ENCODE measurements at regions not wholly inside any gene's neighbourhood (a gene's known extent, or its start where the extent isn't known, plus 50 kb on each side); places are given as distances from the start of the nearest gene placed in this dataset.
"Not testable (repeated sequence)": the region's sequence is repeated elsewhere in the genome, so short reads cannot be mapped to it uniquely, and the experiment has no call there.

GRCh38 chr1:201730611-201731010 is 98.3 kb upstream of the IPO9 start:
- H3K27ac ChIP-seq (ENCODE audit: low read length): no peak overlapping the region
- no peak overlapping the region for H3K9ac ChIP-seq (ENCODE audit: low read length)
- H3K27me3 ChIP-seq (ENCODE audit: low read depth, low read length): peaks cover 22% of the 10 kb centered on the region
- no peaks in the 10 kb centered on the region for H3K9me3 ChIP-seq (ENCODE audit: insufficient read depth, low read length)
- no peaks in the 10 kb centered on the region for H3K36me3 ChIP-seq (replicated peaks; ENCODE audit: low read depth, low read length)
- H3K4me2 ChIP-seq (ENCODE audit: low read length): no peak overlapping the region
- H3K4me3 ChIP-seq (ENCODE audit: low read length): no peak overlapping the region
- no peaks in the 10 kb centered on the region for H4K20me1 ChIP-seq (ENCODE audit: insufficient read depth, low read length)
- H3K79me2 ChIP-seq (ENCODE audit: low read length): no peaks in the 10 kb centered on the region
- no peak for TF ChIP-seq EZH2phosphoT487 (IDR thresholded peaks at IDR 0.05; ENCODE audit: low read depth)
- no peak for TF ChIP-seq CTCF (IDR thresholded peaks at IDR 0.05; ENCODE audit: low read depth, low read length)
- no peaks in the 10 kb centered on the region for H3K4me1 ChIP-seq (ENCODE audit: low read length)
- no peak overlapping the region for H2AFZ ChIP-seq (ENCODE audit: low read depth, low read length)

- no peaks in the 10 kb centered on the region for H4K20me1 ChIP-seq (ENCODE audit: insufficient read depth, low read length)
- H3K36me3 ChIP-seq (replicated peaks; ENCODE audit: low read depth, low read length): no peaks in the 10 kb centered on the region
- H3K27me3 ChIP-seq (ENCODE audit: low read depth, low read length): peaks cover 22% of the 10 kb centered on the region
- H3K9ac ChIP-seq (ENCODE audit: low read length): no peak overlapping the region
- no peak overlapping the region for H3K27ac ChIP-seq (ENCODE audit: low read length)
- H3K4me3 ChIP-seq (ENCODE audit: low read length): no peak overlapping the region
- H2AFZ ChIP-seq (ENCODE audit: low read depth, low read length): no peak overlapping the region
- H3K79me2 ChIP-seq (ENCODE audit: low read length): no peaks in the 10 kb centered on the region
- H3K9me3 ChIP-seq (ENCODE audit: insufficient read depth, low read length): no peaks in the 10 kb centered on the region
- no peaks in the 10 kb centered on the region for H3K4me1 ChIP-seq (ENCODE audit: low read length)
- no peak for TF ChIP-seq CTCF (IDR thresholded peaks at IDR 0.05; ENCODE audit: low read depth, low read length)
- TF ChIP-seq EZH2phosphoT487 (IDR thresholded peaks at IDR 0.05; ENCODE audit: low read depth): no peak
- no peak overlapping the region for H3K4me2 ChIP-seq (ENCODE audit: low read length)
Observed at GRCh38 chr1:201731142-201731541, 97.8 kb upstream of the IPO9 start.

- no peak overlapping the region for H2AFZ ChIP-seq (ENCODE audit: low read depth, low read length)
- H3K4me1 ChIP-seq (ENCODE audit: low read length): peaks cover 3% of the 10 kb centered on the region
- H3K9me3 ChIP-seq (ENCODE audit: insufficient read depth, low read length): no peaks in the 10 kb centered on the region
- no peak overlapping the region for H3K27ac ChIP-seq (ENCODE audit: low read length)
- H3K79me2 ChIP-seq (ENCODE audit: low read length): no peaks in the 10 kb centered on the region
- H3K4me3 ChIP-seq (ENCODE audit: low read length): no peak overlapping the region
- H3K27me3 ChIP-seq (ENCODE audit: low read depth, low read length): peaks cover 21% of the 10 kb centered on the region
- TF ChIP-seq EZH2phosphoT487 (IDR thresholded peaks at IDR 0.05; ENCODE audit: low read depth) (no peak), CTCF (IDR thresholded peaks at IDR 0.05; ENCODE audit: low read depth, low read length) (no peak)
- no peak overlapping the region for H3K9ac ChIP-seq (ENCODE audit: low read length)
- no peaks in the 10 kb centered on the region for H3K36me3 ChIP-seq (replicated peaks; ENCODE audit: low read depth, low read length)
- no peaks in the 10 kb centered on the region for H4K20me1 ChIP-seq (ENCODE audit: insufficient read depth, low read length)
- no peak overlapping the region for H3K4me2 ChIP-seq (ENCODE audit: low read length)
Observed at GRCh38 chr1:201731592-201731991, 97.4 kb upstream of the IPO9 start.

GRCh38 chr1:201732351-201732750 is 96.6 kb upstream of the IPO9 start:
- H3K4me3 ChIP-seq (ENCODE audit: low read length): no peak overlapping the region
- no peak overlapping the region for H3K4me2 ChIP-seq (ENCODE audit: low read length)
- H3K79me2 ChIP-seq (ENCODE audit: low read length): no peaks in the 10 kb centered on the region
- H4K20me1 ChIP-seq (ENCODE audit: insufficient read depth, low read length): no peaks in the 10 kb centered on the region
- H3K9me3 ChIP-seq (ENCODE audit: insufficient read depth, low read length): no peaks in the 10 kb centered on the region
- no peaks in the 10 kb centered on the region for H3K36me3 ChIP-seq (replicated peaks; ENCODE audit: low read depth, low read length)
- H3K9ac ChIP-seq (ENCODE audit: low read length): no peak overlapping the region
- peaks cover 15% of the 10 kb centered on the region for H3K27me3 ChIP-seq (ENCODE audit: low read depth, low read length)
- no peak overlapping the region for H2AFZ ChIP-seq (ENCODE audit: low read depth, low read length)
- TF ChIP-seq CTCF (IDR thresholded peaks at IDR 0.05; ENCODE audit: low read depth, low read length) (no peak), EZH2phosphoT487 (IDR thresholded peaks at IDR 0.05; ENCODE audit: low read depth) (no peak)
- peaks cover 11% of the 10 kb centered on the region for H3K4me1 ChIP-seq (ENCODE audit: low read length)
- H3K27ac ChIP-seq (ENCODE audit: low read length): no peak overlapping the region

- not testable (repeated sequence) for H3K9ac ChIP-seq (ENCODE audit: low read length); H2AFZ ChIP-seq (ENCODE audit: low read depth, low read length); H3K79me2 ChIP-seq (ENCODE audit: low read length); H3K4me3 ChIP-seq (ENCODE audit: low read length); H4K20me1 ChIP-seq (ENCODE audit: insufficient read depth, low read length); H3K4me2 ChIP-seq (ENCODE audit: low read length); H3K27ac ChIP-seq (ENCODE audit: low read length); H3K36me3 ChIP-seq (replicated peaks; ENCODE audit: low read depth, low read length); H3K9me3 ChIP-seq (ENCODE audit: insufficient read depth, low read length)
- Histone ChIP-seq H3K4me1 (ENCODE audit: low read length) (peaks cover 19% of the 10 kb centered on the region), H3K27me3 (ENCODE audit: low read depth, low read length) (peaks cover 16% of the 10 kb centered on the region; the same call in 1 of the 2 replicates)
Observed at GRCh38 chr1:201734221-201734620, 94.7 kb upstream of the IPO9 start.

Data from OCI-LY3 (cell line).